GM18861 (cell line): ENCODE measurements at regions not wholly inside any gene's neighbourhood (a gene's known extent, or its start where the extent isn't known, plus 50 kb on each side); places are given as distances from the start of the nearest gene placed in this dataset.

ENCODE experiments used
- ATAC-seq: cut with Tn5 transposase; IDR thresholded peaks from one replicate; pipeline ENCODE4 v1.9.1; 2021; ENCODE audit not compliant: unreplicated experiment

DNA sequence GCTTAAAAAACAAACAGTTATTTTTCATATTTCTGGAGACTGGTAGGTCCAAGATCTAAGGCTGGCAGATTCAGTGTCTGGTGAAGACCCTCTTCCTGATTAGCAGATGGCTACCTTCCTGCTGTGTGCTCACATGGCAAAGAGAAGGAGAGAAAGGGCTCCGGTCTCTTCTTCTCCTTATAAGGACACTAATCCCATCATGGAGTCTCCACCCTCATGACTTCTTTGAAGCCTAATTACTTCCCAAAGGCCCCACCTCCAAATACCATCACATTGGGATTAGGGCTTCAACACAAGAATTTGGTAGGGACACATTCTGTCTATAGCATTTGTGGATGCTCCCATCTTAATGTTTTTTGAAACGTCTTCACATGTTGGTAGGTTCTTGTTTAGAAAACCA lies 391.1 kb downstream of the TMEM161B start:
- no peak for ATAC-seq

- no peak for ATAC-seq
These were observed 391.6 kb downstream of the TMEM161B start for GRCh38 chr5:87877023-87877422.

DNA sequence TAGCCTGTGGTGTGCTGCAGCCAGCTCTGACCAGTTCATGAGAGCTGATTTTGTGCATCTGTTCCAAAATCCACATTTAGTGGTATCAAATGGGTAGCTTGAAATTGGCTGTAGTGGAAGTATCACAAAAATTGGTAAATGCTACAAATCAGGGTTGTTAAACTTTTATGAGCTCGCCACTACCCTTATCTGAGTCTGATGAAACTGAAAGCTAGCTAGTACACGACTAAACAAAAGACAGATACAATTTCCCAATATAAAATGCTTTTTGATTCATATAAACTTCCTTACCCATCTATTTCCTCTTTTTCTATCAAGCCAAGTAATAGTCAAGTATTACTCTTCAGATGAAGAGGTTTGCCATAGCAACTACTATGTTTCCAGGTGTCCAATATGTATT lies 392.0 kb downstream of the TMEM161B start:
- ATAC-seq, result no peak

GRCh38 chr5:87872986-87873385 lies 395.7 kb downstream of the TMEM161B start:
- ATAC-seq, result no peak

DNA sequence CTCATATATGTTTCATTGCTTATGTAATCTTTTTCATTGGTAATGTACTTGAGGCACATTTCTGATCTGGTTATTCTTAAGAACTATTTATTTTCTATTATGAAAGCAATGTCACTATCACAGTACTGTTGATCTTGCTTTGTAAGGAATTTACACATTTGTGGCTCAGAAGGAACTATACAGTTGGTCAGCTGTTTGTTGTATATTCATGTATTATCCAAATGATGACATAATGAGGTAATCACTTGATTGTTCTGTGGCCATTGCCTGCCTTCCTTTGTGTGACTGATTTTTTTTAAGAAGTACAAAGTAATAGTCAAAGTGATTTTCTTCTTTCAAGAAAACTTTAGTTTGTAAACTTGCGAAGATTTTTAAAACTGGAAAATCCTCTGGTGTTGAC lies 399.9 kb downstream of the TMEM161B start:
- ATAC-seq, result no peak

GRCh38 chr5:87867281-87867680 lies 401.4 kb downstream of the TMEM161B start:
- no peak for ATAC-seq

DNA sequence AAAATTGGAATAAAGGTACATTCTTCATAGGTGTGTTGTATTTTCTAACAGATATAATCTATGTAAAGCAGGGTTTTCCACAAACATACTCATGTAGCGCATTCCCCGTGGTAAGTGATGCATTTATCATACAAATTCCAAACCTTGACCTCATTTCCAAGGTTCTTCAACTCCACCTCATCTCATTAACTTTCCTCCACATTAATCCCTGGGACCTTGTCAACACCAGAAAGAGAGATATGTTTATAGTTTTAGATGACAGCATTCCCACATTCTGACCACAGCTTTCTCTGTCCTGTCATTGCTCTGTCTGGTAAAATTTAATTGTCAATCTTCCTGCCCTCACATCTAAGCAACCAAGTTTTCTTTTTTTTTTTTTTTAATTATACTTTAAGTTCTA lies 415.1 kb downstream of the TMEM161B start:
- no peak for ATAC-seq

- no peak for ATAC-seq
These were observed 417.0 kb downstream of the TMEM161B start for GRCh38 chr5:87851603-87852002.

DNA sequence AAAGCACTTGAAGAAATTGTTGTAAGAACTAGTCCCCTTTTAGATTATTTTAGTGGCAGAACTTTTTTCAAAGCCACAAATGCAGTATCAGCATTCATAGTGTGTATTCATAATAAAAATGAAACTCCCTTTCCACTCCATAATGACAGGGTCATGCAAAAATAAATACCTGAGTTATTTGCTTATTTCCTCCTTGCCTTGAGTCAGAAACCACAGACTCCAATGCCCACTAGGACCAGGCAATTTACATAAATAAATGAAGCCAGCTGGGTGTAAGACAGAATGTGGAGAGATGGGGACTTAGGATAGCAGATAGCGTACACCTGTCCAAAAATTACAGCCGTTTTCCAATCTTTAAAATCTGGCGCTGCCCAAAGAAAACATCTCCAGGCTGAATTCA lies 417.8 kb downstream of the TMEM161B start:
- ATAC-seq, result no peak

GRCh38 chr5:87845734-87846133 lies 422.9 kb downstream of the TMEM161B start:
- no peak for ATAC-seq

DNA sequence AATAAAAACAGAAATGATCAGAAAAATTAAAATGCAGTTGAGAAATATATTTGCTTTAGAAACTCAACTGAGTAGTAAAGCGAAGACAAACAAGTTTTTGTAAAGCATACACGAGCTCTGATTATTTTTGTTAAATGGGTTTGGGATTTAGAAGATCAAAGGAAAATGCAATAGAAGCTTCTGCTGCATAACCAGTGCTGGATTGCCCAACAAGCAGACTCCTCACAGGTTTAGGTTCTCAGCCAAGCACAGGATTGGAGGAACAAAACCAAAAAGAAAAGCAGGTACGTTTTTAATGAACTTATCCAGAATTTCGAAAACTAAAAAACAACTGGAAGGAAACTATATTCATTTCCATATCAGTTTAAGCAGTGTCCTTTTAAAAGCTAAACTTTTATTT lies 423.8 kb downstream of the TMEM161B start:
- no peak for ATAC-seq

- ATAC-seq, result no peak
These were observed 424.2 kb downstream of the TMEM161B start for GRCh38 chr5:87844449-87844848.

- no peak for ATAC-seq
These were observed 424.0 kb upstream of the CCNH start for GRCh38 chr5:87836696-87837095.

DNA sequence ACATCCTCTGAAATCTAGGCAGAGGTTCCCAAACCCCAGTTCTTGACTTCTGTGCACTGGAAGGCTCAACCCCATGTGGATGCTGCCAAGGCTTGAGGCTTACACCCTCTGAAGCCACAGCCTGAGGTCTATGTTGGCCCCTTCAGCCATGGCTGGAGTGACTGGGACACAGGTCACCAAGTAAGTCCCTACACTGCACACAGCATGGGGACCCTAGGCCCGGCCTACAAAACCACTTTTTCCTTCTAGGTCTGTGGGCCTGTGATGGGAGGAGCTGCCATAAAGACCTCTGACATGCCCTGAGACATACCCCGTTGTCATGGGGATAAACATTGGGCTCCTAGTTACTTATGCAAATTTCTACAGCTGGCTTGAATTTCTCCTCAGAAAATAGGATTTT lies 418.8 kb upstream of the CCNH start:
- no peak for ATAC-seq

GRCh38 chr5:87829217-87829551 lies 416.5 kb upstream of the CCNH start:
- no peak for ATAC-seq

DNA sequence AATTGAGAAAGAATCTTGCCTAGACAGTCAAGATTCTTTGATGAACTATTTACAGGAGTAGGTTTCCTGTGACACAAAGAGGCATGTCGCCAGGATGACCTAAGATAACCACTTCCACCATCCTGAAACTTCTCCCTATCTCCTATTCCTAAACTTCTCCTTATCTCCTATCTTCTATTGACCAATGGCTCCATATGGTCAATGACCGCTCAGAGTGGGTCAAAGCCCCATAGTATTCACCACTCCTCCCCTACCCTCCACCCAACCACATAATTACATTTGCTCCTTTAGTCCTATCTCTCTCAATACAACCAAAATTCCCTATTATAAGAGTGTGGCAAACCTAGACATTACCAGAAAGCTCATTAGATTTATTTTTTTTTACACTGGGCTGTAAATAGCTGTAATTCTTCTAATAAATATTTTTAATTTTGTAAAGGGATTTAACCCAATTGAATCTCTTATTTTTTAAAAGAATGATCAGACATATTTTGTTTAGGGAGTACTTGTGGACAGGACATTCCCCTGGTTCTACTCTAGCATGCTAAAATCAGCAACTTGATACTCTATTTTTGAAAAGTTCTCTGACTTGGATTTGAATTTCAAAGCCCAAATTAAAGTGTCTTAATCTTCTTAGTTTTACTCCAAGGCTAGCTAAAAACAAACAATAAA lies 416.0 kb upstream of the CCNH start:
- no peak for ATAC-seq

DNA sequence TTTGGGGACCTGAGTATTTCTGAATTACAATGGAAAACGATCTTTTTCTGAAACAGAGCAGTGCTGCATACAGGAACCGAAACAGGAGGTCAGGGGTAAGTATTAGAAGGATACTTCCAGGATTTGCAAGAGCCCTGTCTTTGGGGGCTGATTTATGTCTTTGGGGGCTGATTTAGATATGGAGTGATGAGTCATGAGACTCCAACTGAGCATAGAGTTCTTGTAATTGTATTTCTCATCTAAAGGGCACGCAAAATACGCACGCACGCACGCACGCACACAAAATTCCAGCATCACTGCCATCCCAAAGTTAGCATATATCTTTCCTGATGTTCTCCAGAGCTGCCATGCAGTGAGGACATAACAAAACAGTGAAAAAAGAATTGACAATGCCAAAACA lies 414.8 kb upstream of the CCNH start:
- no peak for ATAC-seq

- ATAC-seq, result no peak
These were observed 413.8 kb upstream of the CCNH start for GRCh38 chr5:87826507-87826906.

- no peak for ATAC-seq
These were observed 412.9 kb upstream of the CCNH start for GRCh38 chr5:87825583-87825982.

DNA sequence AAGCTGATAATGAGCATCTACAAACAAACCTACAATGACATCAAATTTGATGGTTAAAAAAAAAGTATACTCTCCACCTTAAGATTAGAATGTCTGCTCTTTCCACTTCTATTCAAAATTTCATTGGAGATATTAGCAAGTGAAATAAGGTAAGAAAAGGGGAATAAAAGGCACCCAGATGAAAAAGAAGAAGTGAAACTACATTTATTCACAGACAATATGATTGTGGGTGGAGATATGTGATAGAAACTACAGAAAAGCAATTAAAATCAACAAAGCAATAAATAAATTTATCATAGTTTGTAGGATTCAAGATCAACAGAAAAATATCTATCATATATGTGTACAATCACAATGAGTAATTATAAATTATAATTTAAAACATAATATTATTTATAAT lies 395.1 kb upstream of the CCNH start:
- no peak for ATAC-seq

DNA sequence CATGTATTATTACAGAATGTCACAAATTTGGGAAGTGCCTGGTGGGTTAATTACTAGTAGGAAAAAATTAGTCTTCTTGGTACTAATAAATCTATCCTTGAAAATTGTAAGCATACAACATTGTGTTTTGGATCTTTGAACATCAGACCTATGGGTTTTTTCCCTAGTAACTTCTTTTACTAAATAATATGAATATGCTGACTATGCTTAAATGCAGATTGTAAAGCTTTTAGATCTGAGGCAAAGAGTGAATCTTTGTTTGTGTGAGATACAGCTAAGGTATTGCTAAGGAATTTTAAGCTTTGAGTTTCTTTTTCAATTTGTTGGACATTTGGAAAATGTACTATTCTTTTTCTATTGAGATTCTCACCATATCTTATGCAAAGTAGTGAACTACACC lies 390.6 kb upstream of the CCNH start:
- ATAC-seq, result no peak

DNA sequence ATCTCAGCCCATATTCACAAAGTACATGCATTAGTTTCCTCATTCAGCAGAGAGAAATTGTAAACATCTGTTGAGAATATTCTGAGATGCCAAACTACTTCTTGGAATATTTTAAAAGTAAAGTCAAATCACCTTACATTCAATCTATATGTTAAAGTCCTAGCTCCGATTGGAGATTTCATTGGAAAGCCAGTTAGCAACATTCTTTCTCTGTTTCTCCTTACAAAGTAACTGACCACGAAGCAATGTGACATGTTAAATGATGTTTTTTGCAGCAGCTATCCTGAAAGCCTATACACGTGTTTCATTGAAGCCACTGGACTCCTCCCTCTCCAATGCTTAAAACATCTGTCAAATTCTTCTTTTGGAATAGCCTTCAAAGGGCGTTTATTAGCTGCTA lies 379.1 kb upstream of the CCNH start:
- no peak for ATAC-seq

- no peak for ATAC-seq
These were observed 375.7 kb upstream of the CCNH start for GRCh38 chr5:87788416-87788815.
